GM12878 (cell line): ENCODE measurements at regions not wholly inside any gene's neighbourhood (a gene's known extent, or its start where the extent isn't known, plus 50 kb on each side); places are given as distances from the start of the nearest gene placed in this dataset.

Experiments
- ATAC-seq: fragments of 200-7000 bp; cut with Tn5 transposase; 3 replicates; pipeline ENCODE4 v1.9.1; 2020; ENCODE audit warnings: mild to moderate bottlenecking, moderate library complexity
- BruUV-seq: library from RNA; stranded (reverse); fragments of 400-500 nt; replicated peaks from 2 replicates; lab custom pipeline; 2021; lab: Mats Ljungman, UMichigan
- CTCF ChIA-PET: fragments of 300-600 bp; sonication (Branson Sonifier 250); formaldehyde crosslinking; extraction: SDS; loops from one replicate; lab custom pipeline; 2021; ENCODE audit warnings: inconsistent platforms; lab: Yijun Ruan, JAX
- POLR2A ChIA-PET: fragments of 350-600 bp; formaldehyde crosslinking; extraction: SDS; loops from one replicate; lab custom pipeline; 2021; ENCODE audit warnings: inconsistent platforms; lab: Charles Lee
- RAD21 ChIA-PET: fragments of 300-600 bp; sonication (Branson Sonifier 250); formaldehyde crosslinking; loops from one replicate; lab custom pipeline; 2023; ENCODE audit warnings: antibody characterized with exemption; ENCODE audit not compliant: unreplicated experiment; lab: Charles Lee
- SMC1A ChIA-PET: fragments of 300-600 bp; sonication (Branson Sonifier 250); formaldehyde crosslinking; loops from one replicate; lab custom pipeline; 2023; ENCODE audit not compliant: unreplicated experiment, uncharacterized antibody; lab: Charles Lee
- DNase-seq: peaks from one replicate; pipeline ENCODE4 v3.0.0-alpha.2; 2011; ENCODE audit warnings: low read depth, low spot score
- FAIRE-seq: peaks from 3 replicates; lab custom pipeline; 2011; peaks lifted over from hg19 to GRCh38; lab: Jason Lieb, UNC
- H2AFZ ChIP-seq: 2 replicates; pipeline ENCODE4 v1.6.0; 2011; ENCODE audit warnings: low read depth, low read length, control low read depth; ENCODE audit not compliant: control insufficient read depth
- H3K27ac ChIP-seq: 2 replicates; pipeline ENCODE4 v1.5.1; 2011; ENCODE audit warnings: control low read depth; ENCODE audit not compliant: control insufficient read depth, insufficient read depth
- H3K27me3 ChIP-seq, 2 experiments: replicated peaks in 1 of 2; 2 replicates each; pipeline versions ENCODE4 v1.6.0 to v1.6.1; 2011; ENCODE audit warnings: low read length in 1 of 2; ENCODE audit not compliant: control insufficient read depth in 2 of 2, insufficient read depth in 2 of 2
- H3K36me3 ChIP-seq, 2 experiments: 2 replicates each; pipeline ENCODE4 v1.5.1; 2011; ENCODE audit warnings: low read length in 1 of 2; ENCODE audit not compliant: control insufficient read depth in 2 of 2, insufficient read depth in 2 of 2
- H3K4me1 ChIP-seq: 2 replicates; pipeline ENCODE4 v1.6.1; 2011; ENCODE audit warnings: mild to moderate bottlenecking, low read length, moderate library complexity, mixed read lengths; ENCODE audit not compliant: control insufficient read depth, insufficient read depth
- H3K4me2 ChIP-seq: 2 replicates; pipeline ENCODE4 v1.6.0; 2011; ENCODE audit warnings: control low read depth; ENCODE audit not compliant: control insufficient read depth, insufficient read depth
- H3K4me3 ChIP-seq: fragments of 200-600 bp; sonication (generic); 2 replicates; pipeline ENCODE4 v1.5.1; 2016
- H3K79me2 ChIP-seq: 2 replicates; pipeline ENCODE4 v1.6.0; 2011; ENCODE audit warnings: low read length; ENCODE audit not compliant: control insufficient read depth, insufficient read depth
- H3K9ac ChIP-seq: 2 replicates; pipeline ENCODE4 v1.8.0; 2011; ENCODE audit warnings: low read length, control low read depth, mixed read lengths; ENCODE audit not compliant: control insufficient read depth, insufficient read depth
- H3K9me3 ChIP-seq: replicated peaks from 3 replicates; pipeline ENCODE4 v1.5.1; 2011; ENCODE audit warnings: mild to moderate bottlenecking, low read length; ENCODE audit not compliant: control insufficient read depth, insufficient read depth
- H4K20me1 ChIP-seq: 2 replicates; pipeline ENCODE4 v1.6.0; 2011; ENCODE audit not compliant: control insufficient read depth, insufficient read depth
- CEBPB ChIP-seq, 2 experiments: fragments of 150-350 bp in 1 of 2; IDR thresholded peaks; 2 replicates each; pipeline ENCODE4 v1.6.1; 2012 to 2014; ENCODE audit warnings: low read depth in 2 of 2, low read length in 2 of 2, borderline replicate concordance in 1 of 2, inconsistent platforms in 1 of 2
- CHD1 ChIP-seq: IDR thresholded peaks from 2 replicates; pipeline ENCODE4 v1.6.1; 2012; ENCODE audit warnings: low read depth, low read length, improper control_type of control experiment
- EGR1 ChIP-seq, 2 experiments: IDR thresholded peaks; 1 replicate in 1 of 2; 2 replicates in 1 of 2; pipeline ENCODE4 v1.6.1; 2011 to 2012; ENCODE audit warnings: low read depth in 2 of 2, low read length in 2 of 2, borderline replicate concordance in 1 of 2, mild to moderate bottlenecking in 1 of 2, moderate library complexity in 1 of 2
- EP300 ChIP-seq, 2 experiments: fragments of 150-350 bp in 1 of 2; IDR thresholded peaks; 2 replicates each; pipeline ENCODE4 v1.6.1; 2011 to 2012; ENCODE audit warnings: low read depth in 2 of 2, low read length in 2 of 2, borderline replicate concordance in 1 of 2, improper control_type of control experiment in 1 of 2, inconsistent platforms in 1 of 2; ENCODE audit not compliant: control insufficient read depth in 1 of 2
- ESRRA ChIP-seq: IDR thresholded peaks from 2 replicates; pipeline ENCODE4 v1.6.1; 2012; ENCODE audit warnings: mild to moderate bottlenecking, low read length, improper control_type of control experiment
- GATAD2B ChIP-seq: fragments of 450-650 bp; conservative IDR thresholded peaks from 2 replicates; pipeline ENCODE4 v1.6.1; 2017; ENCODE audit warnings: low read depth, mild to moderate bottlenecking, moderate library complexity
- MTA2 ChIP-seq: fragments of 450-650 bp; IDR thresholded peaks from 2 replicates; pipeline ENCODE4 v1.6.1; 2016; ENCODE audit warnings: low read depth, mild to moderate bottlenecking, moderate library complexity
- MTA3 ChIP-seq: IDR thresholded peaks from 2 replicates; pipeline ENCODE4 v1.6.1; 2012; ENCODE audit warnings: low read length, inconsistent platforms, borderline replicate concordance
- NKRF ChIP-seq: fragments of 450-650 bp; conservative IDR thresholded peaks from 2 replicates; pipeline ENCODE4 v1.6.1; 2017; ENCODE audit warnings: mild to moderate bottlenecking, moderate library complexity
- PBX3 ChIP-seq: IDR thresholded peaks from 2 replicates; pipeline ENCODE4 v1.6.1; 2011; ENCODE audit warnings: mild to moderate bottlenecking, low read depth, low read length, moderate library complexity; ENCODE audit not compliant: insufficient replicate concordance
- PML ChIP-seq: IDR thresholded peaks from 2 replicates; pipeline ENCODE4 v1.6.1; 2012; ENCODE audit warnings: low read length, inconsistent platforms
- SRF ChIP-seq, 2 experiments: IDR thresholded peaks; 2 replicates each; pipeline ENCODE4 v1.6.1; 2011; ENCODE audit warnings: low read depth in 2 of 2, low read length in 2 of 2, mild to moderate bottlenecking in 1 of 2, moderate library complexity in 1 of 2
- USF1 ChIP-seq: IDR thresholded peaks from 2 replicates; pipeline ENCODE4 v1.6.1; 2011; ENCODE audit warnings: borderline replicate concordance, low read depth, mild to moderate bottlenecking, moderate library complexity, mixed read lengths, low read length; ENCODE audit not compliant: insufficient read depth; ENCODE audit errors: extremely low read length
- ZBTB11 ChIP-seq: fragments of 450-650 bp; formaldehyde crosslinking; IDR thresholded peaks from 2 replicates; pipeline ENCODE4 v1.5.0; 2022; ENCODE audit warnings: mild to moderate bottlenecking, missing genetic modification characterization
- ZNF274 ChIP-seq: IDR thresholded peaks from one replicate; pipeline ENCODE4 v1.8.0; 2011; ENCODE audit not compliant: insufficient read length, insufficient read depth
- ZSCAN29 ChIP-seq: fragments of 450-650 bp; IDR thresholded peaks from 2 replicates; pipeline ENCODE4 v1.6.1; 2017; ENCODE audit warnings: mild to moderate bottlenecking, moderate library complexity
- in situ Hi-C: fragments of 300-500 bp; cut with MboI; formaldehyde crosslinking; loops from 9 replicates; pipeline ENCODE4 v1.14.3; 2018; ENCODE audit warnings: mixed read lengths
- intact Hi-C: fragments of 100-400 bp; cut with micrococcal nuclease; formaldehyde crosslinking; loops from one replicate; pipeline ENCODE4 v1.14.2; 2022; ENCODE audit not compliant: unreplicated experiment

- TF ChIP-seq CHD1 (no peak), MTA3 (no peak), ZNF274 (no peak), CEBPB (IDR thresholded peaks at IDR 0.05; ENCODE audit: borderline replicate concordance in 1 of 2, low read depth in 2 of 2, low read length in 2 of 2) (no peak), EP300 (IDR thresholded peaks at IDR 0.05; ENCODE audit: borderline replicate concordance in 1 of 2, control insufficient read depth in 1 of 2, low read depth in 2 of 2, low read length in 2 of 2) (no peak), SRF (IDR thresholded peaks at IDR 0.05; ENCODE audit: low read depth in 2 of 2, low read length in 2 of 2) (no peak), PML (no peak)
These were observed 158.6 kb downstream of the HNMT start (continued) for GRCh38 chr2:138122891-138123290.

GRCh38 chr2:138123741-138124140 lies 159.5 kb downstream of the HNMT start:
- CTCF ChIA-PET: interaction anchor here (0.9 kb wide), 1 partner anchor 28 kb away, joined by 3 read pairs; no protein-coding TSS in a partner anchor
- Histone ChIP-seq H3K4me3 (no peak overlapping the region), H3K9ac (no peak overlapping the region), H3K36me3 (no peaks in the 10 kb centered on the region), H3K27me3 (no peaks in the 10 kb centered on the region), H4K20me1 (no peaks in the 10 kb centered on the region), H3K9me3 (no peaks in the 10 kb centered on the region), H3K4me1 (no peaks in the 10 kb centered on the region), H3K27ac (no peak overlapping the region), H2AFZ (no peak overlapping the region), H3K4me2 (no peak overlapping the region), H3K79me2 (no peaks in the 10 kb centered on the region)
- POLR2A ChIA-PET: interaction anchor here (0.5 kb wide), 1 partner anchor 153 kb away, joined by 4 read pairs; no protein-coding TSS in a partner anchor
- SMC1A ChIA-PET: no interaction called here
- no peak for DNase-seq
- in situ Hi-C loops (no loop called here), intact Hi-C loops (loop anchor here (10.0 kb wide), 1 partner anchor 661 kb away; the partner anchor contains the start of gene NXPH2)
- BruUV-seq: no TSS peak
- FAIRE-seq: no peak
- RAD21 ChIA-PET: no interaction called here
- ATAC-seq: no peak
- TF ChIP-seq ESRRA (no peak), PBX3 (no peak), EGR1 (IDR thresholded peaks at IDR 0.05; ENCODE audit: borderline replicate concordance in 1 of 2, low read depth in 2 of 2, low read length in 2 of 2) (no peak), ZSCAN29 (no peak), NKRF (no peak), USF1 (no peak), GATAD2B (no peak), ZBTB11 (no peak), MTA2 (no peak)
